Breast epithelium (tissue), 4 donors: ENCODE measurements at regions not wholly inside any gene's neighbourhood (a gene's known extent, or its start where the extent isn't known, plus 50 kb on each side); places are given as distances from the start of the nearest gene placed in this dataset.

Source experiments
- DNase-seq, 2 donors: peaks; one replicate each; pipeline ENCODE4 v3.0.0-alpha.2; 2019; ENCODE audit warnings: low spot score in 2 of 2
- H3K27ac ChIP-seq, 2 donors: fragments of 200-600 bp; sonication (generic) in 1 of 2; one replicate each; pipeline ENCODE4 v1.5.1; 2016 to 2019; ENCODE audit warnings: mild to moderate bottlenecking in 1 of 2
- H3K27me3 ChIP-seq, 2 donors: fragments of 200-600 bp; sonication (generic) in 1 of 2; one replicate each; pipeline versions ENCODE4 v1.5.1 to v1.6.0; 2017 to 2019; ENCODE audit warnings: control low read depth in 1 of 2, mild to moderate bottlenecking in 1 of 2
- H3K36me3 ChIP-seq: fragments of 200-600 bp; one replicate; pipeline ENCODE4 v1.5.1; 2019
- H3K4me1 ChIP-seq, 2 donors: fragments of 200-600 bp; sonication (generic); one replicate each; pipeline ENCODE4 v1.5.1; 2016 to 2019; ENCODE audit warnings: control low read depth in 1 of 2
- H3K4me3 ChIP-seq, 3 donors: fragments of 200-600 bp; sonication (generic); 1 replicate in 2 of 3; 2 replicates in 1 of 3; pipeline ENCODE4 v1.5.1; 2016 to 2019; ENCODE audit warnings: mild to moderate bottlenecking in 3 of 3, moderate library complexity in 2 of 3
- H3K9me3 ChIP-seq, 2 donors: fragments of 200-600 bp; sonication (generic) in 1 of 2; one replicate each; pipeline ENCODE4 v1.5.1; 2016 to 2019; ENCODE audit warnings: control low read depth in 1 of 2
- POLR2A ChIP-seq: fragments of 450-650 bp; IDR thresholded peaks from one replicate; pipeline ENCODE4 v1.6.1; 2016; ENCODE audit warnings: antibody characterized with exemption, mild to moderate bottlenecking, moderate library complexity
- POLR2AphosphoS5 ChIP-seq, 3 donors: sonication (generic); formaldehyde crosslinking; IDR thresholded peaks; one replicate each; pipeline ENCODE4 v1.6.1; 2017; ENCODE audit warnings: antibody characterized with exemption in 3 of 3
- intact Hi-C: fragments of 100-400 bp; cut with DNase I; formaldehyde crosslinking; loops from one replicate; pipeline ENCODE4 v1.15.1; 2023; ENCODE audit warnings: low total_unique reads
- TF ChIP-seq, protein P1 (sequence below), 3 donors: fragments of 450-650 bp; IDR thresholded peaks; one replicate each; pipeline ENCODE4 v1.5.1; 2016 to 2017; ENCODE audit warnings: antibody characterized with exemption in 3 of 3, mild to moderate bottlenecking in 3 of 3, moderate library complexity in 3 of 3

DNA sequence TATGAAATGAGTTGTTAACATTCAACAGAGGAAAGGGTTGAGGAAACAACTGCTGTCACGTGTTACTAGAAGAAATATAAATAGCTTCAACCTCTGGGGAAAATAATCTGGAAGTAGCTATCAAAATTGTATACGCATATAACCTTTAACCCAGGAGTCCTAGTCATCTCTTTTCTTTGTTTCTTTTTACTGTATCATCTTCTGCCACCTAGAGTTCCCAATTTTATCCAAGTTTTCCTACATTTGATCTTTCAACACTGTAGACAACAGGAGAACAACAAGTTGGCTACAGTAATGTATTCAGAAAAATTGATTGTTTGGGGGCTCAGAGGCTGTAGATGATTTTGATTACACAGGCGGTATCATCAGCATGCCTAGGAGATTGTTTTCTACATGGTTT, 453.7 kb downstream of the FSCB start:
- H3K4me1 ChIP-seq: no peaks in the 10 kb centered on the region
- DNase-seq: no peak
- H3K4me3 ChIP-seq: no peak overlapping the region
- H3K27me3 ChIP-seq: no peaks in the 10 kb centered on the region
- H3K27ac ChIP-seq: no peak overlapping the region
- intact Hi-C loops: no loop called here
- H3K9me3 ChIP-seq: no peaks in the 10 kb centered on the region
- H3K36me3 ChIP-seq: no peaks in the 10 kb centered on the region
- no peak for TF ChIP-seq POLR2AphosphoS5 (IDR thresholded peaks at IDR 0.05)
- TF ChIP-seq POLR2A: no peak
- TF ChIP-seq, protein P1, sequence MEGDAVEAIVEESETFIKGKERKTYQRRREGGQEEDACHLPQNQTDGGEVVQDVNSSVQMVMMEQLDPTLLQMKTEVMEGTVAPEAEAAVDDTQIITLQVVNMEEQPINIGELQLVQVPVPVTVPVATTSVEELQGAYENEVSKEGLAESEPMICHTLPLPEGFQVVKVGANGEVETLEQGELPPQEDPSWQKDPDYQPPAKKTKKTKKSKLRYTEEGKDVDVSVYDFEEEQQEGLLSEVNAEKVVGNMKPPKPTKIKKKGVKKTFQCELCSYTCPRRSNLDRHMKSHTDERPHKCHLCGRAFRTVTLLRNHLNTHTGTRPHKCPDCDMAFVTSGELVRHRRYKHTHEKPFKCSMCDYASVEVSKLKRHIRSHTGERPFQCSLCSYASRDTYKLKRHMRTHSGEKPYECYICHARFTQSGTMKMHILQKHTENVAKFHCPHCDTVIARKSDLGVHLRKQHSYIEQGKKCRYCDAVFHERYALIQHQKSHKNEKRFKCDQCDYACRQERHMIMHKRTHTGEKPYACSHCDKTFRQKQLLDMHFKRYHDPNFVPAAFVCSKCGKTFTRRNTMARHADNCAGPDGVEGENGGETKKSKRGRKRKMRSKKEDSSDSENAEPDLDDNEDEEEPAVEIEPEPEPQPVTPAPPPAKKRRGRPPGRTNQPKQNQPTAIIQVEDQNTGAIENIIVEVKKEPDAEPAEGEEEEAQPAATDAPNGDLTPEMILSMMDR (IDR thresholded peaks at IDR 0.05): no peak

DNA sequence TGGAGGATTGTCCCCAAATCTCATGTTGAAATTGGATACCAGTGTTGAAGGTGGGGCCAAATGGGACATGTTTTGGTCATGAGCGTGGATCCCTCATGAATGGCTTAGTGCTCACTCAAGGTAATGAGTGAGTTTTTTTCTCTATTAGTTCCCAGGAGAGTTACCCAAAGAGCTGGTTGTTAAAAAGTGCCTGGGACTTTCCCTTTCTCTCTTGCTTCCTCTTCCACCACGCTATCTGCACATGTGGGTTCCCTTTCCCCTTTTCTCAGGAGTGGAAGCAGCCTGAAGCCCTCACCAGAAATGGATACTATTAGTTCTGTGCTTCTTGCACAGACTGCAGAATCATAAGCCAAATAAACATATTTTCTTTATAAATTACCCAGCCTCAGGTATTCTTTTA, 465.4 kb downstream of the FSCB start:
- intact Hi-C loops: no loop called here
- no peak overlapping the region for H3K27ac ChIP-seq

DNA sequence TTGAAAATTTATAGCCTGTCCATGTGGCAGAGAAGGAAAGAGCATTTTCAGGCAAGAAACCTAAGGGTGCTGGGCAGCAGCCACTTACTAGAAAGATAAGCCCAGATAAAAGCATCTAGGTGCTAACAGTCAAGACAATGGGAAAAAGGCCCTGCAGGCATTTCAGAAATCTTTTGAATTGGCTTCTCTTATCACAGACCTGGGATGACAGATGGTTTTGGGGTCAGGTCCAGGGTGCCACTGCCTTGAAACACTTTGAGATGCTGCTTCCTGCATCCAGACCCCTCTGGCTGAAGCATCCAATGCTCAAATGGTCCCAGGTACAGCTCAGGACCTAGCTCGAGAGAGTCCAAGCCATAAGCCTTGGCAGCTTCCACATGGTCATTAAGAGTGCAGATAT, 466.5 kb downstream of the FSCB start:
- TF ChIP-seq, protein P1 (IDR thresholded peaks at IDR 0.05): no peak
- TF ChIP-seq POLR2A: no peak
- no peak for TF ChIP-seq POLR2AphosphoS5 (IDR thresholded peaks at IDR 0.05)
- H3K9me3 ChIP-seq: peaks cover 4 to 6% of the 10 kb centered on the region in 2 donors
- H3K36me3 ChIP-seq: no peaks in the 10 kb centered on the region
- H3K4me1 ChIP-seq: no peaks in the 10 kb centered on the region
- H3K27ac ChIP-seq: no peak overlapping the region
- no peak overlapping the region for H3K4me3 ChIP-seq
- DNase-seq: no peak
- intact Hi-C loops: no loop called here
- no peaks in the 10 kb centered on the region for H3K27me3 ChIP-seq

More for the DNA sequence above, 465.4 kb downstream of the FSCB start:
- H3K36me3 ChIP-seq: no peaks in the 10 kb centered on the region
- DNase-seq: no peak
- peaks cover 4 to 6% of the 10 kb centered on the region in 2 donors for H3K9me3 ChIP-seq
- H3K4me3 ChIP-seq: no peak overlapping the region
- H3K4me1 ChIP-seq: no peaks in the 10 kb centered on the region
- TF ChIP-seq POLR2AphosphoS5 (IDR thresholded peaks at IDR 0.05) (no peak), POLR2A (no peak)
- no peaks in the 10 kb centered on the region for H3K27me3 ChIP-seq

DNA sequence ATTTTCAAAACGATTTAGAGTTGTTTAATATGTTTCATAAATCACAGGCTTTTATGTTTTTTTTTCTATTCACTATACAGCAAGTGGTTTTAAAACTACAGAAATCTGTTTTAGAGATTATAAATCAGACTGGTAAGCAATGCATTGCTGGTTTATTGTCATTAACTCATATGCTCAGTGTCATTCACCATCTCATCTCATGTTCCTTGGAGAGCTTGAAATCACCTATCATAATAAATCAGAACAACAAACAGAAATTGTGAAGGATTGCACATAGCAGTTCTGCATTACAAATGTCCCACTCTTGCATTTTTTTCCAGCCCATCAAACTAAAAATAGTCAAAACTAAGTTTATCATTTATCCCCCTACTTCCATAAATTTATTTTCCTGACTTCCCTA, 470.8 kb downstream of the FSCB start:
- Histone ChIP-seq H3K27ac (no peak overlapping the region), H3K27me3 (no peaks in the 10 kb centered on the region), H3K9me3 (peaks cover 4 to 6% of the 10 kb centered on the region in 2 donors), H3K36me3 (no peaks in the 10 kb centered on the region), H3K4me3 (no peak overlapping the region), H3K4me1 (no peaks in the 10 kb centered on the region)
- intact Hi-C loops: no loop called here
- no peak for DNase-seq
- TF ChIP-seq, protein P1 (IDR thresholded peaks at IDR 0.05): no peak
- TF ChIP-seq POLR2AphosphoS5 (IDR thresholded peaks at IDR 0.05): no peak

DNA sequence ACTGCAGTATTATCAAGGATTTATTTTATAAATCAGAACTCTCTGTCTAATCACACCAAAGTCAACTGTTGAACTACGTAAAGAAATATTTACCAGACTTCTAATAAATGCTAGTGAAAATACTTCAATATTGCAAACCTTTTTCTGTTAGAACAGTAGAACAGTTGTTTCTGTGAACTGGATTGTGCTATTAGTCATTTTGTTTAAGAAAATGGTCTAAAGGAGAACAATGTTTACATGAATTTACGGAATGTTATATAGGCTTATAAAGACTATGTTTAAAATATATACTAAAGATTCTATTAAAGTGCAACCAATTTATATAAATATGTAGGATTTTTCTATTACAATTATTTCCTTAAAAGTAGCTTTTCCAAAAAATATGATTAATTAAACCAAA, 471.4 kb downstream of the FSCB start:
- Histone ChIP-seq H3K36me3 (no peaks in the 10 kb centered on the region), H3K27me3 (no peaks in the 10 kb centered on the region), H3K4me3 (no peak overlapping the region), H3K4me1 (no peaks in the 10 kb centered on the region), H3K27ac (no peak overlapping the region), H3K9me3 (peaks cover 4 to 6% of the 10 kb centered on the region in 2 donors)
- DNase-seq: no peak
- intact Hi-C loops: no loop called here
- TF ChIP-seq, protein P1 (IDR thresholded peaks at IDR 0.05): no peak
- TF ChIP-seq POLR2AphosphoS5 (IDR thresholded peaks at IDR 0.05) (no peak), POLR2A (no peak)

DNA sequence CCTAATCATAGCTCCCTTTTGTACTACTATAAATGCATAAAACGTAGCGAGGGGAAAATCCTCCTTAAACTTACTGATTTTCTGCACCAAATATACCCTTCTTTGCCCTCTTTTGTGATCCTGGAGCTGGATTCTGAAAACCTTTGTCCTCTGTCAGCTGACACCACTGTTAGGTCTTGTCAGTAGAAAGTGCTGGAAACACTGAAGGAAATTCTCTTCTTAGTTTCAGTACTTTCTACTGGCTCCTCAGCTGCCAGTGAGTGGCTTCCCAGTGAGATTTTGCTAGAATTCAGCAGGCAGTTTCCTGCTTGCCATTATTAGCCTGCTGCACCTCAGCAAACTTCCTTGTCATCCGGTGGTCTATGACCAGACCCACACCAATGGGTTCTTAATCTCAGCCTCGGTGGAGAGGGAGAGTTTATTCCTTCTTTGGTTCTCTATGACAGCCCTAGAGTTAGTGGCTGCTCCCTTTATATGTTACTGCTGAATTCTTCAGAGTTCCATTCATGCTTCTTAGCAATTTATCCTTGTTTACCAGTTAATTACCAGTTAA, 476.2 kb downstream of the FSCB start:
- TF ChIP-seq POLR2A (no peak), POLR2AphosphoS5 (IDR thresholded peaks at IDR 0.05) (no peak)
- TF ChIP-seq, protein P1 (IDR thresholded peaks at IDR 0.05): no peak
- H3K27me3 ChIP-seq: no peaks in the 10 kb centered on the region
- no peaks in the 10 kb centered on the region for H3K9me3 ChIP-seq
- intact Hi-C loops: no loop called here
- H3K36me3 ChIP-seq: no peaks in the 10 kb centered on the region
- no peak overlapping the region for H3K4me3 ChIP-seq
- no peaks in the 10 kb centered on the region for H3K4me1 ChIP-seq
- DNase-seq: no peak
- no peak overlapping the region for H3K27ac ChIP-seq
